Astrocyte (in vitro differentiated cells and primary cell): ENCODE measurements at regions not wholly inside any gene's neighbourhood (a gene's known extent, or its start where the extent isn't known, plus 50 kb on each side); places are given as distances from the start of the nearest gene placed in this dataset.

Experiments used
- CTCF ChIP-seq: IDR thresholded peaks from 2 replicates; pipeline ENCODE4 v1.5.1; 2011; ENCODE audit warnings: low read depth, mild to moderate bottlenecking, inconsistent platforms, low read length, moderate library complexity; ENCODE audit not compliant: insufficient read depth
- EZH2 ChIP-seq: IDR thresholded peaks from 2 replicates; pipeline ENCODE4 v1.6.1; 2012; ENCODE audit warnings: mild to moderate bottlenecking, low read length, inconsistent platforms; ENCODE audit not compliant: insufficient read depth

GRCh38 chr11:15665368-15665871, 550.7 kb downstream of the INSC start:
- TF ChIP-seq CTCF (no peak), EZH2 (no peak)
